SK-N-SH (cell line): ENCODE measurements at regions not wholly inside any gene's neighbourhood (a gene's known extent, or its start where the extent isn't known, plus 50 kb on each side); places are given as distances from the start of the nearest gene placed in this dataset.

ENCODE experiments used
- CTCF ChIP-seq: fragments of 200-600 bp; sonication (generic); IDR thresholded peaks from 2 replicates; pipeline ENCODE4 v1.6.1; 2017; ENCODE audit warnings: antibody characterized with exemption, mild to moderate bottlenecking, moderate library complexity
- EP300 ChIP-seq, 2 experiments: IDR thresholded peaks; 2 replicates each; pipeline versions ENCODE4 v1.4.0 to v1.6.1; 2012; ENCODE audit warnings: borderline replicate concordance in 1 of 2, low read depth in 1 of 2, low read length in 1 of 2
- JUND ChIP-seq: IDR thresholded peaks from 2 replicates; pipeline ENCODE4 v1.4.0; 2012
- NFIC ChIP-seq: IDR thresholded peaks from 2 replicates; pipeline ENCODE4 v1.4.0; 2012; ENCODE audit warnings: borderline replicate concordance
- PBX3 ChIP-seq: IDR thresholded peaks from 2 replicates; pipeline ENCODE4; 2012
- POLR2AphosphoS5 ChIP-seq: IDR thresholded peaks from 2 replicates; pipeline ENCODE4 v1.6.1; 2012; ENCODE audit warnings: low read depth, low read length
- REST ChIP-seq: IDR thresholded peaks from 2 replicates; pipeline ENCODE4 v1.6.1; 2012; ENCODE audit warnings: mild to moderate bottlenecking, low read depth, low read length, moderate library complexity
- SIN3A ChIP-seq: IDR thresholded peaks from 2 replicates; pipeline ENCODE4 v1.6.1; 2012; ENCODE audit warnings: low read depth, mild to moderate bottlenecking, low read length, moderate library complexity, borderline replicate concordance
- TEAD4 ChIP-seq: IDR thresholded peaks from 2 replicates; pipeline ENCODE4 v1.4.0; 2012; ENCODE audit warnings: mild to moderate bottlenecking, borderline replicate concordance; ENCODE audit not compliant: insufficient read depth
- YY1 ChIP-seq: IDR thresholded peaks from 2 replicates; pipeline ENCODE4 v1.4.0; 2012; ENCODE audit warnings: low read depth, mild to moderate bottlenecking
- TF ChIP-seq, protein P1 (sequence below): IDR thresholded peaks from 2 replicates; pipeline ENCODE4 v1.4.0; 2012; ENCODE audit warnings: low read depth, borderline replicate concordance

DNA sequence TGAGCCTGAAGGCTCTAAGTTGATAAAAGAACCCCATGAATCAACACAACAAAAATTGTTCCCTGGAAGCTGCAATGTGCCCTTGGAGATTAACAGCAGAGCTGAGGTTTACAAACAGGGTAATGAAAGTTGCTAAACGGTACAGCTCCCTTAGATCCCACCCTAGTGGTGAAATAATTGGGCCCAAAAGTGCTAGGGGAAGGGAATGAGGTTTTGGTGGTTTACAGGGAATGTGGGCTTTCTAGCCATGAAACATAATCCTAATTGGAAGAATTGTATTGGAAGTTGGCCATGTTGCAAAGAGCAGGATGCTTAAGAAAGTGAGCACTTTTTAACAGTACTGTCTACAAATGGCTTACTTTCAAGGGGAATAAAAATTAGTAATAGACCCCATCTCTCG is 180.2 kb upstream of the SMIM21 start:
- TF ChIP-seq POLR2AphosphoS5 (no peak), PBX3 (no peak), TEAD4 (no peak), CTCF (no peak), SIN3A (no peak), YY1 (no peak), EP300 (IDR thresholded peaks at IDR 0.05; ENCODE audit: borderline replicate concordance in 1 of 2, low read depth in 1 of 2, low read length in 1 of 2) (no peak), REST (no peak), NFIC (no peak), JUND (no peak)
- TF ChIP-seq, protein P1, sequence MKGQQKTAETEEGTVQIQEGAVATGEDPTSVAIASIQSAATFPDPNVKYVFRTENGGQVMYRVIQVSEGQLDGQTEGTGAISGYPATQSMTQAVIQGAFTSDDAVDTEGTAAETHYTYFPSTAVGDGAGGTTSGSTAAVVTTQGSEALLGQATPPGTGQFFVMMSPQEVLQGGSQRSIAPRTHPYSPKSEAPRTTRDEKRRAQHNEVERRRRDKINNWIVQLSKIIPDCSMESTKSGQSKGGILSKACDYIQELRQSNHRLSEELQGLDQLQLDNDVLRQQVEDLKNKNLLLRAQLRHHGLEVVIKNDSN = no peak
